ENCODE measurements at regions not wholly inside any gene's neighbourhood (a gene's known extent, or its start where the extent isn't known, plus 50 kb on each side); places are given as distances from the start of the nearest gene placed in this dataset.

- TF ChIP-seq, protein P1, sequence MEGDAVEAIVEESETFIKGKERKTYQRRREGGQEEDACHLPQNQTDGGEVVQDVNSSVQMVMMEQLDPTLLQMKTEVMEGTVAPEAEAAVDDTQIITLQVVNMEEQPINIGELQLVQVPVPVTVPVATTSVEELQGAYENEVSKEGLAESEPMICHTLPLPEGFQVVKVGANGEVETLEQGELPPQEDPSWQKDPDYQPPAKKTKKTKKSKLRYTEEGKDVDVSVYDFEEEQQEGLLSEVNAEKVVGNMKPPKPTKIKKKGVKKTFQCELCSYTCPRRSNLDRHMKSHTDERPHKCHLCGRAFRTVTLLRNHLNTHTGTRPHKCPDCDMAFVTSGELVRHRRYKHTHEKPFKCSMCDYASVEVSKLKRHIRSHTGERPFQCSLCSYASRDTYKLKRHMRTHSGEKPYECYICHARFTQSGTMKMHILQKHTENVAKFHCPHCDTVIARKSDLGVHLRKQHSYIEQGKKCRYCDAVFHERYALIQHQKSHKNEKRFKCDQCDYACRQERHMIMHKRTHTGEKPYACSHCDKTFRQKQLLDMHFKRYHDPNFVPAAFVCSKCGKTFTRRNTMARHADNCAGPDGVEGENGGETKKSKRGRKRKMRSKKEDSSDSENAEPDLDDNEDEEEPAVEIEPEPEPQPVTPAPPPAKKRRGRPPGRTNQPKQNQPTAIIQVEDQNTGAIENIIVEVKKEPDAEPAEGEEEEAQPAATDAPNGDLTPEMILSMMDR (IDR thresholded peaks at IDR 0.05; ENCODE audit: low read depth, low read length): no peak
- TF ChIP-seq EZH2phosphoT487 (IDR thresholded peaks at IDR 0.05; ENCODE audit: low read depth): no peak
These were observed 142.4 kb downstream of the KIF18A start for GRCh38 chr11:27965559-27965958.

All from OCI-LY3 (cell line).